ENCODE measurements at regions not wholly inside any gene's neighbourhood (a gene's known extent, or its start where the extent isn't known, plus 50 kb on each side); places are given as distances from the start of the nearest gene placed in this dataset.

GRCh38 chr12:126139355-126139754 lies 1074.1 kb downstream of the AACS start:
- TF ChIP-seq CTCF (IDR thresholded peaks at IDR 0.05) (no peak), POLR2A (IDR thresholded peaks at IDR 0.05) (no peak), EP300 (IDR thresholded peaks at IDR 0.05) (no peak), POLR2AphosphoS5 (IDR thresholded peaks at IDR 0.05) (no peak)

Data from stomach (tissue), 4 donors.